ENCODE measurements at regions not wholly inside any gene's neighbourhood (a gene's known extent, or its start where the extent isn't known, plus 50 kb on each side); places are given as distances from the start of the nearest gene placed in this dataset.
A peak's percentile ranks its signal among the peaks of the same experiment; 100 is the strongest.

DNA sequence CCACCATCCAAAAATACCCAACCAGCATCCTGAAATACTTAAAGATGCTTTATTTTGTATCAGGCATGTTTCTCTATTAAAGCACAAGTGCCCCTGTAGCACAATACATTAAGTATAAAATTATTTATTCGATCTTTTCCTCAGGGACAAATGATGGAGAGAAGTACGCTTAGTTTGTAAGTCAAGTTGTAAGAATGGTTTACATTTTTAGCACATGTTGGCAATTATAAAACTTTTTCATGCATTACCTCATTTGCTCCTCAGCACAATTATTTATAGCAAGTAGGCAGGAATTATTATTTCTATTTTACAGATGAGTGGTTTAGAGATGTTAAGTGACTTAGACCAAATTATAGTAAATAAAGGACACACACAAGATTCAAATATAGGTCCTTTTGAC is 232.6 kb upstream of the HTR2A start:
- peaks cover 0 to 7% of the 10 kb centered on the region in 2 donors for H3K27me3 Mint-ChIP-seq
- no peaks in the 10 kb centered on the region for H3K4me1 Mint-ChIP-seq (ENCODE audit: low read depth in 2 of 2)
- ATAC-seq (no peak), DNase-seq (ENCODE audit: low spot score) (no peak)
- no peak overlapping the region for H3K4me3 Mint-ChIP-seq
- no peaks in the 10 kb centered on the region for H3K36me3 Mint-ChIP-seq
- H3K9me3 Mint-ChIP-seq = no peaks in the 10 kb centered on the region
- no peak overlapping the region for H3K27ac Mint-ChIP-seq

DNA sequence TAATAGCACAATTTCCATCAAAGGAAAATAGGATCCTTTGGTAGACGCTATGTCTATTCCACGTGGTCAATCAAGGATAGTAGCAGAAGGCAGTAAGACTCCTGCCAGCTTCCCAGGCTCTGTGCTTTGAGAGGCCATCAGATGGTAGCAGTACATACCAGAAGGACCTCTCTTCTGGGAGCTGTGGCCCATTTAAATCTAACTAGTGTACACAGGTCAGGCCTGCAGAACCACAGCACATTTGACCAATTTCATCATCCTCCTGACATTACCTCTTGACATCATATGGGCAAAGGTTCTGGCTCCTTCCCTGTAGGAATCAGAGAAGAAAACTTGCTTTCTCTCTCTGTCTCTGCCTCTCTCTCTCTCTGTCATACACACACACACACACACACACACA is 229.6 kb upstream of the HTR2A start:
- DNase-seq (ENCODE audit: low spot score) (no peak), ATAC-seq (no peak)
- Mint-ChIP-seq H3K27me3 (peaks cover under 1 to 7% of the 10 kb centered on the region in 2 donors), H3K4me1 (ENCODE audit: low read depth in 2 of 2) (peaks cover 0 to 2% of the 10 kb centered on the region in 2 donors), H3K9me3 (peaks cover 9% of the 10 kb centered on the region), H3K36me3 (no peaks in the 10 kb centered on the region), H3K4me3 (no peak overlapping the region), H3K27ac (no peak overlapping the region)

DNA sequence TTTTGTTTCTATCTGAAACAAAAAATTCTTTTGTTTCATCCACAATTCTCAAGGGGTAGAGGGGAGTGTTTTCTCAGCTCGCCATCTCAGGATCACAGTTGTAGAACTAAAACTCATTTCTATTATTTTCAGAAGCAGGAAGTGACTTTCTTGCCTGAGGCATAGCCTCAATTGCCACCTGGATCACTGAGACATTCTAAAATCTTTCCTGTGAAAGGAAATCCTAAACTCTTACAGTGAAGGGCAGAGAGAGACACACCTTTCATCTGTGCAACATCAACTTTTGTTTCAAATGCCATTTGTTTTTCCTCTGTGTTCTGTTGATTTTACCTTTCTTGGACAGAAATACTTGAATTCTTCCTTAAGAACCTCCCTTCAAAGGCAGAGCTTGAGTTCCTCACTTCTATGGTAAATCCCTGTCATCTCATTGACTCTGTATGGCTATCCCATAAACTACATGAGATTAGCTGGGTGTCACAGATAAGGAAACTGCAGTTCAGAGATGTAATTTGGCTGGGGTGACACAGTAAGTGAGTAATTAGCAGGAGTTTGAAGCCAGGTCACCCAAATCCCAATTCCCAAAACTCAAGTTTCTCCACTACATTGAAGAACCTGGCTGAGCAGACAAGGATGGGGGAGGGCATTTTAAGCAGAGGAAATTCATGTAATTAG is 224.4 kb upstream of the HTR2A start:
- H3K27ac Mint-ChIP-seq = no peak overlapping the region

DNA sequence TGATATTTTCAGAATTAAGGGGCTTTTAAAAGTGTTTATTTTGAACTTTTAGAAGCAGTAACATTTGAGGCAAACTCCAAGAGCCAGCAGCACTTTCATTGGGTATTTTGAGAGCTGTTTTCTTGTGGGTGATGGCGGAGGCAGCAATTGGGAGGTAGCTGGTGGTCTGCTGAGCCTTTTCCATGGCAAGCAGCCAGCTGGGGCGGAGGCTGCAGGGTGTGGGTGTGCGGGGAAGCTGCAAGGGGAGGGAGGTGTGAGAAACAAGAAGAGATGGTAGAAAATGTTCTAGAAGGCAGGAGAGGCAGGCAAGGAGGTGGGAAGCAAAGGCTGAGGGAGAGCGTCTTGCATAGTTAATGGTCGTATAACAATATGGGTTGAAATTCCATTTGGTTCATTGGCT is 223.4 kb upstream of the HTR2A start:
- no peak for DNase-seq (ENCODE audit: low spot score)
- no peak for ATAC-seq

More for the DNA sequence above, 224.4 kb upstream of the HTR2A start:
- DNase-seq (ENCODE audit: low spot score) (no peak), ATAC-seq (no peak)
- H3K4me3 Mint-ChIP-seq = no peak overlapping the region
- H3K36me3 Mint-ChIP-seq = no peaks in the 10 kb centered on the region
- H3K27me3 Mint-ChIP-seq = peaks cover 8 to 9% of the 10 kb centered on the region in 2 donors
- H3K9me3 Mint-ChIP-seq = peaks cover 9% of the 10 kb centered on the region
- H3K4me1 Mint-ChIP-seq (ENCODE audit: low read depth in 2 of 2) = peaks cover 0 to 2% of the 10 kb centered on the region in 2 donors

DNA sequence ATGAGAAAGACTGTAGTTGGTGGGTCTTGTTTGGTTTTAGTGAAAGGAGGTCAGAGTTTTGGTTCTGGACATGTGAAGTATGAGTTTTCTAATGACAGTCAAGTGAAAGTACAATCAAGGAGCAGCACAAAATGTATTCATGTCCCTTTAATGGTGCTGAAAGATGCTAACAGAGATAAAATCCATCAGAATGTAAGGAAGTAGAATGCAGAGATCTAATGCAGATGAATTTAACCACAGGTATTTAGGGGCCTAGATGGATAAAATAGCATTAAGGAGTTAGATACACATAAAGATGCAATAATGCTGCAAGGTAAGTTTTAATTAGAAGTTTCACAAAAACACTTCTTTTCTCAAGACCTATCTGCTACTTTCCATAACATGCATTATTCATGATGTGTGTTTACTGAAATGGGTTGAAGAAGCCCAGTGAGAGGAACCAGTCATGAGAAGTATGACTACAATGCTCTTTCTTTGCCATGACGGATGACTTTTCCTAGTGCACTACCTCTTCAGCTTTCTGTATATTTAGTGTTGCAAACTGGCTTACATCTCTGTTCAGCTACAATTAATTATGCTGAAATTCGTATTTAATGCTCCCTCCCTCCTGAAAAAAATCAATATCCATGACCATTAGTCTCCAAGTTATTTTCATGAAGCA is 222.9 kb upstream of the HTR2A start:
- DNase-seq (ENCODE audit: low spot score) = no peak

More for the DNA sequence above, 223.4 kb upstream of the HTR2A start:
- H3K4me3 Mint-ChIP-seq = no peak overlapping the region
- peaks cover 8 to 9% of the 10 kb centered on the region in 2 donors for H3K27me3 Mint-ChIP-seq
- no peak overlapping the region for H3K27ac Mint-ChIP-seq
- no peaks in the 10 kb centered on the region for H3K36me3 Mint-ChIP-seq
- peaks cover 0 to 2% of the 10 kb centered on the region in 2 donors for H3K4me1 Mint-ChIP-seq (ENCODE audit: low read depth in 2 of 2)
- H3K9me3 Mint-ChIP-seq = peaks cover 9% of the 10 kb centered on the region

DNA sequence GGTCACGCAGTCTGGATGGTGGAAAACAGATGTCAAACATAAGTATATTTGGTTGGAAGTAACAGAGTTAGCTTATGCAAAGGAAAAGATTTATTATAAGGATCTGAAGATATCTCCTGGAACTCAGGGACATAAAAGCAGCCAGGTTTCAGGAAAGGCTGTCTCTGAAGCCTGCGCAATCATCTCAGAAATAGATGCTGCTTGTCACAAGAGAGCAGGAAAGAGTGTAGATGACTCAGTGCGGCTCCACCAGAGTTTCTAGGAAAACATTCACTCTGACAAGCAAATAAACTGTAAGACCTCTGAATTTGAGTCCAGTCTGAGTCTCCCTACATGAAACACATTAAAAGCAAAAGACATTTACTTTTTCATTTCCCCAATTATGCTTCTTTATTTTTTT is 220.4 kb upstream of the HTR2A start:
- H3K27me3 Mint-ChIP-seq = peaks cover 14 to 16% of the 10 kb centered on the region in 2 donors
- DNase-seq (ENCODE audit: low spot score) (no peak), ATAC-seq (no peak)
- H3K36me3 Mint-ChIP-seq = no peaks in the 10 kb centered on the region
- no peak overlapping the region for H3K27ac Mint-ChIP-seq
- H3K4me3 Mint-ChIP-seq = no peak overlapping the region
- peaks cover under 1% of the 10 kb centered on the region for H3K9me3 Mint-ChIP-seq
- H3K4me1 Mint-ChIP-seq (ENCODE audit: low read depth in 2 of 2) = no peaks in the 10 kb centered on the region

More for the DNA sequence above, 222.9 kb upstream of the HTR2A start:
- ATAC-seq = no peak
- no peak overlapping the region for H3K27ac Mint-ChIP-seq
- no peaks in the 10 kb centered on the region for H3K36me3 Mint-ChIP-seq
- no peak overlapping the region for H3K4me3 Mint-ChIP-seq
- H3K9me3 Mint-ChIP-seq = peaks cover 9% of the 10 kb centered on the region
- peaks cover 0 to 2% of the 10 kb centered on the region in 2 donors for H3K4me1 Mint-ChIP-seq (ENCODE audit: low read depth in 2 of 2)
- H3K27me3 Mint-ChIP-seq = peaks cover 8 to 9% of the 10 kb centered on the region in 2 donors

DNA sequence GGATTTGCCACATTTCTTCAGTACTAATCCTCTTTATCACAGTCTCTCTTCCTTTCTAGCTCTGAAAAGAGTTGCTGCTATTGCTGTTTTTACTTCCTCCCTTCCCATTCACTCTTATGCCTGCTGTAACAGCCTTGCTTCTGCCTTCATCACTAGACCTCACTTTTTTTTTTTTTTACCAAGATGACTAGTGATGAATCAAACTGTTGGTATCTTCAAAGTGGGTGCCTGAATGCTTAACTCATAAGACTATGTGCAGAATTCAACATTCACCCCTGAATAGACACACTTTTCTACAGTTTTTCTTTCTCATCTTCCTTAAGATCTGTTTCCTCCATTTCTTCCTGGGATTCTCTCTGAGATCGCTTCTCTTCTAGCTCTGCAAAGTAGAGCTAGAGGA is 217.2 kb upstream of the HTR2A start:
- Mint-ChIP-seq H3K27ac (no peak overlapping the region), H3K36me3 (no peaks in the 10 kb centered on the region), H3K27me3 (peaks cover 7 to 11% of the 10 kb centered on the region in 2 donors), H3K9me3 (no peaks in the 10 kb centered on the region), H3K4me3 (no peak overlapping the region), H3K4me1 (ENCODE audit: low read depth in 2 of 2) (peaks cover 0 to 5% of the 10 kb centered on the region in 2 donors)
- no peak for DNase-seq (ENCODE audit: low spot score)
- ATAC-seq = no peak

DNA sequence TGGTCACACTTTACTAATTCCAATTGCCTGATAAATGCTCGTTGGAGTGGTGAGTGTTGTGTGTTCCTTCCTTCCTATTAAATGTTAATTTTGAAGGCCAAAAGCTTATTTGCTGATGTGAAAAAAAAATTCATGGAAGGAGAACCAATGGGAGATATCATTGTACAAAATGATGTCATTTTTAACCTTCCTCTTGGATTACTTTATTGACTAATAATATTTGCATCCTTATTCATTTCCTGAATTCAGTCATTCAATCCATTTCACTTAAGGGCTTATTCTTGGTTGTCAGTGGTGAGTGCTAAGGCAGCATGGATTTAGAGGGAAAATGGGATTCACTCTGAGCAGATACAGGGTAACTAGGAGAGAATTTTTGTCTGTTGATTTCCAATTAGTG is 216.0 kb upstream of the HTR2A start:
- no peak for DNase-seq (ENCODE audit: low spot score)
- H3K27ac Mint-ChIP-seq = no peak overlapping the region
- H3K4me3 Mint-ChIP-seq = no peak overlapping the region
- H3K27me3 Mint-ChIP-seq = peaks cover 7% of the 10 kb centered on the region in 2 donors
- H3K9me3 Mint-ChIP-seq = no peaks in the 10 kb centered on the region
- H3K4me1 Mint-ChIP-seq (ENCODE audit: low read depth in 2 of 2) = peaks cover 0 to 8% of the 10 kb centered on the region in 2 donors
- no peaks in the 10 kb centered on the region for H3K36me3 Mint-ChIP-seq
- no peak for ATAC-seq

DNA sequence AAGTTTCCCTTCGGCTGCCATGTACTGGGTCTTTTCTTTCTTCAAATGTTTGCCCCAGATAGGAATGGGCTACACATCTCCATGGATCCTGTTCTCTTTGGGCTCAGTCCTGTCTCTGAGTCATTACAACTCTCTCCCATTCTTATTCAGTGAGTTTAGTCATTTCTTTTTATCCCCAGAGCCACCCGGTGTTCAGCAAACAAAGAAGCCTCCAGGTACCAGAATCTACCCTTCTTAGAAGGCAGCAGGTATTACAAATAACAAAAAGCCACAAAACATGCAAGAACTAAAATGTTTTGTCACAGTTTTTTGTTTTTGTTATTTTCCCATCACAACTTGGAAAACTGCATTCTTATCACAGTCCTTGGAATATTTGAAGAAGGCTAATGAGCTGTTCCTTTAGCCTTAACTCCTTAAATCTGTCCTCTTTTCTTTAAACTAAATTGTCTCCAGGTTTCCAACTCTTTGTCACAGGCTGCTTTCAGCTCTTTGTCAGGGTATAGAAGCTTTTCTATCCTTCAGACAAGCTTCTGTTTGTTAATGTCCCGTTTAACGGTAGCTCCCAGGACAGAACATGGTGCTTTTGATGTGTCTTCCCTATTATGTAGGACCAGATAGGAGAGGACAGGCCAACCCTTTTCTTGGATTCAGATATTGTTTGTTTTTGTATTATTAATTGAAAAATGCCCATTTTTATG is 215.5 kb upstream of the HTR2A start:
- ATAC-seq (no peak), DNase-seq (ENCODE audit: low spot score) (no peak)
- no peak overlapping the region for H3K27ac Mint-ChIP-seq
- peaks cover 0 to 8% of the 10 kb centered on the region in 2 donors for H3K4me1 Mint-ChIP-seq (ENCODE audit: low read depth in 2 of 2)
- H3K27me3 Mint-ChIP-seq = peaks cover 7% of the 10 kb centered on the region in 2 donors
- H3K36me3 Mint-ChIP-seq = no peaks in the 10 kb centered on the region
- H3K9me3 Mint-ChIP-seq = no peaks in the 10 kb centered on the region
- no peak overlapping the region for H3K4me3 Mint-ChIP-seq

DNA sequence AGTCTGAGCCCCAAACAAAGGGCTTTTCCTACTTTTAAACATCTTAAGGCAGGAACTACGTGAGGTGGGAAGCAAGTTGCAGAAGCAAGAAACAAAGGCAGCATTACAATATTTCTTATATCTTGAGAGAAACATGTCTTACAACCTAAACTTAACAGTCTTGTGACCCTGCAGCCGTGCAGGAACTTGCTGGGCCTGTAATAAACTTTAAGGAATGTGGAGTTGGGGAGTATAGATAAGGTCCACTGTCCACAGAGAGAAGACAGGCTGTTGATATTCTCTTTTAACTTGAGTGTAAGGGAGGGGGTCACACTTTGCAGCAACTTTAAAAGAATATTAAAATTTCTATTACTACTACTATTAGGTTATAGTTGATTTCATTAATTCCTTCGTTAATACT is 214.6 kb upstream of the HTR2A start:
- H3K27me3 Mint-ChIP-seq = peaks cover 7% of the 10 kb centered on the region in 2 donors
- H3K27ac Mint-ChIP-seq = no peak overlapping the region
- DNase-seq (ENCODE audit: low spot score) (no peak), ATAC-seq (no peak)
- no peak overlapping the region for H3K4me3 Mint-ChIP-seq
- no peaks in the 10 kb centered on the region for H3K36me3 Mint-ChIP-seq
- H3K9me3 Mint-ChIP-seq = no peaks in the 10 kb centered on the region
- peaks cover 0 to 8% of the 10 kb centered on the region in 2 donors for H3K4me1 Mint-ChIP-seq (ENCODE audit: low read depth in 2 of 2)

DNA sequence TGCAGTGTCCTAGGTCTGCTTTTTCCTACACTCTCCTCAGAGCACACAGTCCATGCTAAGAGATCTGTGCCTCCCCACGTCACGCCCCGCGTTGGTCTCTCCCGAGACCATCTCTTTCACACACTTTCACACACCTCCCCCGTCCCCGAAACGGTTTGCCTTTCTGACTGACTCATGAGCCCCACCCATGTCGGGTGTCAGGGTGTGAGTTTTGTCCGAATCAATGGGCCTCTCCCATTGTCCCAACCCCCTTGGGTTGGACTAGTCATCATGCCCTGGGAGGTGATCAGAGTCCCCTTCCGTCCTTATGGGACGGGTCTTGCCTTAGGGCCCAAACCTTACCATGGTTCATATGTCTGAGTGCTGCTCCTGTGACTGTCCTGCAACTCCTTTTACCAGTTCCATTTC is 214.0 kb upstream of the HTR2A start:
- peaks cover 0 to 8% of the 10 kb centered on the region in 2 donors for H3K4me1 Mint-ChIP-seq (ENCODE audit: low read depth in 2 of 2)
- H3K27ac Mint-ChIP-seq = no peak overlapping the region
- no peaks in the 10 kb centered on the region for H3K9me3 Mint-ChIP-seq

DNA sequence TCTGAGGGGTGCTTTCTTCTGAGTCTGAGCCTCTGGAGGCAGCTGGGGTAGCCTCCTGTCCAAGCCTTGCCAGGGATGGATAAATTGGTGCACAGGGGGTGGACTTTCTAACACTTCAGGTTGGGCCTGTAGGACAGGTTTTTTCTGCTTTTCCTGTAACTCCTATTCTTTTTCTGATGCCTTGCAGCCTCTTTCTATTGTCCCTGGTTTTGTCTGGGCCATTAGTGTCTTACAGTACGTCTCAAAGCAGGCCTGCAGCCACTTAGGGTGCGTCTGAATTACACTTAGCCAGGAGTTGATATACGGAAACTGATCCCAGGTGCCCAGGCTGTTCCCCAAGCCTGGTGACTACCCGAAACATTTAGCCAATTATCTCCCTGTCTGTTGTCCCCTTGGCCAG is 213.3 kb upstream of the HTR2A start:
- peaks cover 0 to 8% of the 10 kb centered on the region in 2 donors for H3K4me1 Mint-ChIP-seq (ENCODE audit: low read depth in 2 of 2)

More for the DNA sequence above, 214.0 kb upstream of the HTR2A start:
- ATAC-seq = no peak
- Mint-ChIP-seq H3K36me3 (no peaks in the 10 kb centered on the region), H3K27me3 (peaks cover 7% of the 10 kb centered on the region in 2 donors), H3K4me3 (no peak overlapping the region)
- DNase-seq (ENCODE audit: low spot score) = no peak

DNA sequence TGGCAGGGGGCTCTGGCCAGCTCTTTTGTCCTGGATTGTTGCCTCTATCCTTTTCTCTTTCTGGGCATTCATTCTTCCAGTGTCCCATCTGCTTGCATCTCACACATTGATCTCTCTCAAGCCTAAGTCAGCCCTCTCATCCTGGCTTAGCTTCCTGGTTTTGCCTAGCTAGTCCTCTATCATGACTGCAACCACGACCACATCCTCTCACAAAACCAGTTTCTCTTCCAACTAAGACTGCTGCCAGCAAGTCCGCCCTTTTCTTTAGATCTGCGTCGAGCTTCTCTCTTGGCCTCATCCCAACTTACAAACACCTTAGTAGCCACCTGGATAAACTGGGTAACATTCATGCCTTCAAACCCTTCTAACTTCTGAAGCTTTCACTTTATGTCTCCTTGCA is 212.2 kb upstream of the HTR2A start:
- peaks cover 8% of the 10 kb centered on the region for H3K9me3 Mint-ChIP-seq
- ATAC-seq (peak; percentile 36 to 53), DNase-seq (ENCODE audit: low spot score) (no peak)
- H3K4me3 Mint-ChIP-seq = peak overlapping the region; percentile 9
- peaks cover 0 to 8% of the 10 kb centered on the region in 2 donors for H3K4me1 Mint-ChIP-seq (ENCODE audit: low read depth in 2 of 2)
- H3K36me3 Mint-ChIP-seq = no peaks in the 10 kb centered on the region
- H3K27me3 Mint-ChIP-seq = peaks cover 4% of the 10 kb centered on the region in 2 donors
- no peak overlapping the region for H3K27ac Mint-ChIP-seq

More for the DNA sequence above, 213.3 kb upstream of the HTR2A start:
- ATAC-seq = no peak
- Mint-ChIP-seq H3K9me3 (peaks cover 3% of the 10 kb centered on the region), H3K36me3 (no peaks in the 10 kb centered on the region), H3K27me3 (peaks cover 7% of the 10 kb centered on the region in 2 donors), H3K27ac (no peak overlapping the region), H3K4me3 (no peak overlapping the region)
- DNase-seq (ENCODE audit: low spot score) = no peak

All from natural killer cell treated with Interleukin-12 subunit alpha and Interleukin-12 subunit beta and Interleukin-15 and Interleukin-18, amount 100 ng/mL, for 72 hours (primary cell).